ENCODE measurements at regions not wholly inside any gene's neighbourhood (a gene's known extent, or its start where the extent isn't known, plus 50 kb on each side); places are given as distances from the start of the nearest gene placed in this dataset.
"Not testable (repeated sequence)": the region's sequence is repeated elsewhere in the genome, so short reads cannot be mapped to it uniquely, and the experiment has no call there.

DNA sequence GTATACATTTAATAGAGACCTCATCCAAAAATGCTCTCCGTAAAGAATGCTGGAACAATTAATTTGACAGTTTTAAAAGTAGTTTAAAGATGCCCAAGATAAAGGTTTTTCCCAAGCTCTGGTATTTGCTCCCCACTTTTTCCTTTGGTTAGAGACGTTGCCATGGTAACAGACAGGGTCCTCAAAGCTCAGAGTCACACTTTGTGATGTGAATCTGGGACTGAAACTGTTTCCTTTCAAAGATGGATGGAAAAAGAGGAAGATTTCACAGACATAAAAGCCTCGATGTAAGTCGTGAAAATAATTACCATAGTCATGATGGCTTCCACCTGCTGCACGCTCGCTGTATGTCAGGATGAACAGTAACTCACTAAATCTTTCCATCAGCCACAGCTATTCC is 229.5 kb downstream of the MSX2 start:
- H3K27ac ChIP-seq = no peak overlapping the region
- no peak for DNase-seq
- H3K4me1 ChIP-seq = no peaks in the 10 kb centered on the region
- no peak overlapping the region for H3K4me3 ChIP-seq
- 64 to 72% methylated on average over 6 of the region's 6 CpGs for WGBS, 2 donors
- H3K9me3 ChIP-seq = no peaks in the 10 kb centered on the region
- TF ChIP-seq, protein P1, sequence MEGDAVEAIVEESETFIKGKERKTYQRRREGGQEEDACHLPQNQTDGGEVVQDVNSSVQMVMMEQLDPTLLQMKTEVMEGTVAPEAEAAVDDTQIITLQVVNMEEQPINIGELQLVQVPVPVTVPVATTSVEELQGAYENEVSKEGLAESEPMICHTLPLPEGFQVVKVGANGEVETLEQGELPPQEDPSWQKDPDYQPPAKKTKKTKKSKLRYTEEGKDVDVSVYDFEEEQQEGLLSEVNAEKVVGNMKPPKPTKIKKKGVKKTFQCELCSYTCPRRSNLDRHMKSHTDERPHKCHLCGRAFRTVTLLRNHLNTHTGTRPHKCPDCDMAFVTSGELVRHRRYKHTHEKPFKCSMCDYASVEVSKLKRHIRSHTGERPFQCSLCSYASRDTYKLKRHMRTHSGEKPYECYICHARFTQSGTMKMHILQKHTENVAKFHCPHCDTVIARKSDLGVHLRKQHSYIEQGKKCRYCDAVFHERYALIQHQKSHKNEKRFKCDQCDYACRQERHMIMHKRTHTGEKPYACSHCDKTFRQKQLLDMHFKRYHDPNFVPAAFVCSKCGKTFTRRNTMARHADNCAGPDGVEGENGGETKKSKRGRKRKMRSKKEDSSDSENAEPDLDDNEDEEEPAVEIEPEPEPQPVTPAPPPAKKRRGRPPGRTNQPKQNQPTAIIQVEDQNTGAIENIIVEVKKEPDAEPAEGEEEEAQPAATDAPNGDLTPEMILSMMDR (IDR thresholded peaks at IDR 0.05) = no peak
- TF ChIP-seq EP300 (IDR thresholded peaks at IDR 0.05) (no peak), POLR2A (IDR thresholded peaks at IDR 0.05) (no peak), POLR2AphosphoS5 (IDR thresholded peaks at IDR 0.05) (no peak)
- intact Hi-C loops (cut with DNase I) = no loop called here
- H3K27me3 ChIP-seq = peaks cover 0 to 11% (median 0%) of the 10 kb centered on the region in 3 donors
- no peaks in the 10 kb centered on the region for H3K36me3 ChIP-seq

DNA sequence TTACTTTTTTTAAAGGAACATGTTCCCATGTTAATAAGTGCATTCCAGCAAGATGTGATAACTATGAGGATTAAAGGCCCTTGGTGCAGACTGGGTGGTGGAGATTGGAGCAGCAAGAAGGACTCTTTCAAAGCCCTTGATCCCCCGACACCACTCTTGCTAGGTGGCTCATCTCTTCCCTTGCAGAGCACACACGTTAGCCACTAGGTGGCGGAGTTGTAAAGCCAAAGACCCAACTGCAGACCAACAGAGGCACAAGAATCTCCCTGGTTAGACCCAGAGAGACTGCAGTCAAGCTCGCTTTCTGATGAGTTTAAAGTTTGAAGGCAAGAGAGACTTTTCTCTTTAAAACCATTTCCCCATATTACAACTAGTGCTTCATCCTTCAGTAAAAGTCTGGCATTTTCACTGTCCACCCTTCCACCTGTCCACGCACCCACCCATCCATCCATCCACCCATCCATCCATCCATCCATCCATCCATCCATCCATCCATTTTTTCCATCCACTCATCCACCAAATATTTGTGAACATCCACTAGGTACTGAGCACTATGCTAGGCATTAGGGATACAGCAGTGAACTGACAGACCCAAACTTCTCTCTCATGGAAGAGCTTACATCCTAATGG is 226.9 kb downstream of the MSX2 start:
- Histone ChIP-seq H3K27ac (no peak overlapping the region), H3K36me3 (no peaks in the 10 kb centered on the region), H3K9me3 (no peaks in the 10 kb centered on the region), H3K4me3 (no peak overlapping the region), H3K27me3 (peaks cover 0 to 11% (median 0%) of the 10 kb centered on the region in 3 donors), H3K4me1 (no peaks in the 10 kb centered on the region)
- 20 to 24% methylated on average over 5 of the region's 5 CpGs for WGBS, 2 donors
- TF ChIP-seq, protein P1 (IDR thresholded peaks at IDR 0.05) = peak in 3 of 4 experiments; percentile 62 to 76 (median 68)
- TF ChIP-seq EP300 (IDR thresholded peaks at IDR 0.05) = no peak
- intact Hi-C loops (cut with DNase I) = loop anchor here (2.0 kb wide), 1 partner anchor 494 kb away; the partner anchor contains the start of gene DRD1
- DNase-seq = no peak

DNA sequence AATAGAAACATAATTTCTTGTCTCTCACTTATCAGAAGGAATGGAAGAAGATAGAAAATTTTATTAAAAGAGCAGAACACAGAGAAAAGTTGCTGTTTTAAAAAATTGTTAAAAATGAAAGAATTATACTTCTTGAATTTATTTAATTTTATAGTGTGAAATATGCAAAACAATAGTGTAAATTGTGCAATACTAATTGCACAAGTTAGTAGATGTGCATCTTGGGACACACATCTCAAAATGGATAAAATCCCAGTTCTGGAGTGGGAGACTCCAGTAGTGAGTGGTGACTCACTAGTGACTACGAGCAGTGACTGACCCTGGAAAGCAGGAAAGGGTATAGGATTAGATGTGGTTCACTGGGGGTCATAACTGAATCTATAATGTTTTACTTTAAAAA is 223.2 kb downstream of the MSX2 start:
- H3K9me3 ChIP-seq = no peaks in the 10 kb centered on the region
- DNase-seq = no peak
- 59 to 73% methylated on average over 1 of the region's 1 CpG for WGBS, 2 donors
- H3K4me3 ChIP-seq = no peak overlapping the region
- intact Hi-C loops (cut with DNase I) = no loop called here
- H3K27ac ChIP-seq = no peak overlapping the region
- H3K36me3 ChIP-seq = no peaks in the 10 kb centered on the region
- TF ChIP-seq POLR2A (IDR thresholded peaks at IDR 0.05) (no peak), POLR2AphosphoS5 (IDR thresholded peaks at IDR 0.05) (no peak), EP300 (IDR thresholded peaks at IDR 0.05) (no peak)
- TF ChIP-seq, protein P1 (IDR thresholded peaks at IDR 0.05) = no peak
- H3K27me3 ChIP-seq = no peaks in the 10 kb centered on the region
- no peaks in the 10 kb centered on the region for H3K4me1 ChIP-seq

DNA sequence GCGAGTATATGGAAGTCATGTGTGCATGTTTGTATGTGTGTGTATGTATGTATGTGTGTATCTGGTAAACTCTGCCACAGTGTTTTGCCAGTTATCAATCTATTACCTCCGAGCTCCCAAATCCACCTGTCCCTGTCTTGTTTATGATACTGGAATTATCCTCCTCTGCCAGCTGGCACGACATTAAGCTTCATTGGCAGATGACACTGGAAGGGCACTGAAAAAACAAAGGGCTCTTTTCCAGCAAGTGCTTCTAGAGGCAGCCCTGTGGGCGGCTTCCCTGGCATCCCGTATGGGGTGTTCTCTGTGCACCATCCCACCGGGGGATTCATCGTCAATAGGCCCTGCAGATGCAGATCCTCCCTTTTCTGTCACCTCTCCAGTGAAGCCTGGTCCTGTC is 221.5 kb downstream of the MSX2 start:
- DNase-seq = no peak
- 48 to 80% methylated on average over 7 of the region's 7 CpGs for WGBS, 2 donors
- H3K27ac ChIP-seq = no peak overlapping the region
- no peaks in the 10 kb centered on the region for H3K4me1 ChIP-seq
- no peaks in the 10 kb centered on the region for H3K36me3 ChIP-seq
- H3K9me3 ChIP-seq = no peaks in the 10 kb centered on the region
- intact Hi-C loops (cut with DNase I) = no loop called here
- TF ChIP-seq POLR2AphosphoS5 (IDR thresholded peaks at IDR 0.05) (no peak), POLR2A (IDR thresholded peaks at IDR 0.05) (no peak), EP300 (IDR thresholded peaks at IDR 0.05) (no peak)
- TF ChIP-seq, protein P1 (IDR thresholded peaks at IDR 0.05) = no peak
- H3K4me3 ChIP-seq = no peak overlapping the region
- H3K27me3 ChIP-seq = no peaks in the 10 kb centered on the region

DNA sequence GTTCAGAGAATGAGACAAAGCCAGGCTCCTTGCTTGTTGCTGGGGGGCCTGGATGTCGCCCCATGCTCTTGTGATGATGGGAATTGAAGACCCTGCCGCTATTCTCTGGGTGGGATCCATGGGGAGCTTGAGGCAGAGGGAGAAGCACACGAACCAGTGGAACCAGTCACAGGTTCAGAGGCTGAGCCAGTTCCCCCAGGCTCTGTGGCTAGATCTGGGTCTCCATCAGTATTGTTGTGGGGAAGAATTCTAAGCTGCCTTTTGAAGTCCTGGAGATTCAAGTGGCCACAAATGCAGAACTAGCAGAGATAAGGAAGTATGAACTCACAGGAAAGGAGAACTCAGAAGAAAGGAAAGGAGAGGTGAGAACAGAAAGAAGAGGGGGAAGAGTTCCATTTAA is 219.4 kb downstream of the MSX2 start:
- H3K4me1 ChIP-seq = no peaks in the 10 kb centered on the region
- H3K4me3 ChIP-seq = no peak overlapping the region
- TF ChIP-seq POLR2A (IDR thresholded peaks at IDR 0.05) = no peak
- TF ChIP-seq, protein P1 (IDR thresholded peaks at IDR 0.05) = no peak
- TF ChIP-seq POLR2AphosphoS5 (IDR thresholded peaks at IDR 0.05) = no peak
- TF ChIP-seq EP300 (IDR thresholded peaks at IDR 0.05) = no peak
- intact Hi-C loops (cut with DNase I) = no loop called here
- no peak for DNase-seq
- no peaks in the 10 kb centered on the region for H3K9me3 ChIP-seq
- 58 to 70% methylated on average over 3 of the region's 3 CpGs for WGBS, 2 donors
- H3K27me3 ChIP-seq = no peaks in the 10 kb centered on the region
- H3K27ac ChIP-seq = no peak overlapping the region
- no peaks in the 10 kb centered on the region for H3K36me3 ChIP-seq

DNA sequence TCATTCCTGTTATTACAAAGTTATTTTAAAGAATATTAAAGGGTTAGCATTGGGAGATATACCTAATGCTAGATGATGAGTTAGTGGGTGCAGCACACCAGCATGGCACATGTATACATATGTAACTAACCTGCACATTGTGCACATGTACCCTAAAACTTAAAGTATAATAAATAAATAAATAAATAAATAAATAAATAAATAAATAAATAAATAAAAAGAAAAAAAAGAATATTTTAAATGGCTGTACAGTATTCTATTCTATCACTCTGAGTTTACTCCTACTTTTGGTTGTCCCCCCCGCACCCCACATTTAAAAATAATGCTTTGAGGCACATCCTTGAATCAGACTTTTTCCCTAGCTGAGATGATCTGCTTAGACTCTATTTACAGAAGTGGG is 218.6 kb downstream of the MSX2 start:
- H3K27me3 ChIP-seq; DNase-seq; H3K36me3 ChIP-seq; H3K4me3 ChIP-seq; intact Hi-C loops (cut with DNase I); H3K9me3 ChIP-seq; H3K27ac ChIP-seq; H3K4me1 ChIP-seq: not testable (repeated sequence)
- WGBS, 2 donors = 88 to 91% methylated on average over 1 of the region's 1 CpG

Measured in sigmoid colon (tissue), 6 donors.